Upper lobe of left lung (tissue), 4 donors: ENCODE measurements at regions not wholly inside any gene's neighbourhood (a gene's known extent, or its start where the extent isn't known, plus 50 kb on each side); places are given as distances from the start of the nearest gene placed in this dataset.

Experiments used
- CTCF ChIP-seq, 6 experiments: fragments of 450-650 bp in 4 of 6; fragments of 200-600 bp in 2 of 6; sonication (generic) in 2 of 6; IDR thresholded peaks; one replicate each; pipeline ENCODE4 v1.5.1; 2016 to 2019; ENCODE audit warnings: antibody characterized with exemption in 6 of 6
- EP300 ChIP-seq, 4 donors: sonication (generic); formaldehyde crosslinking; IDR thresholded peaks; one replicate each; pipeline ENCODE4 v1.5.1; 2017; ENCODE audit warnings: antibody characterized with exemption in 4 of 4, control low read depth in 2 of 4
- POLR2AphosphoS5 ChIP-seq, 2 donors: sonication (generic); formaldehyde crosslinking; IDR thresholded peaks; one replicate each; pipeline ENCODE4 v1.5.1; 2017; ENCODE audit warnings: antibody characterized with exemption in 2 of 2

GRCh38 chr7:131737746-131738465 lies 181.5 kb upstream of the PODXL start:
- TF ChIP-seq EP300 (IDR thresholded peaks at IDR 0.05) (no peak), CTCF (IDR thresholded peaks at IDR 0.05) (no peak), POLR2AphosphoS5 (IDR thresholded peaks at IDR 0.05) (no peak)
